Stimulated activated CD8-positive, alpha-beta memory T cell treated with anti-CD3 and anti-CD28 coated beads, Interleukin-7, amount 100 ng/mL, for 48 hours (primary cell): ENCODE measurements at regions not wholly inside any gene's neighbourhood (a gene's known extent, or its start where the extent isn't known, plus 50 kb on each side); places are given as distances from the start of the nearest gene placed in this dataset.
"Not testable (repeated sequence)": the region's sequence is repeated elsewhere in the genome, so short reads cannot be mapped to it uniquely, and the experiment has no call there.

Experiments
- DNase-seq, 2 donors: peaks; one replicate each; pipeline ENCODE4 v3.0.0-alpha.2; 2020; ENCODE audit warnings: low read depth in 1 of 2; ENCODE audit errors: extremely low read depth in 1 of 2

DNA sequence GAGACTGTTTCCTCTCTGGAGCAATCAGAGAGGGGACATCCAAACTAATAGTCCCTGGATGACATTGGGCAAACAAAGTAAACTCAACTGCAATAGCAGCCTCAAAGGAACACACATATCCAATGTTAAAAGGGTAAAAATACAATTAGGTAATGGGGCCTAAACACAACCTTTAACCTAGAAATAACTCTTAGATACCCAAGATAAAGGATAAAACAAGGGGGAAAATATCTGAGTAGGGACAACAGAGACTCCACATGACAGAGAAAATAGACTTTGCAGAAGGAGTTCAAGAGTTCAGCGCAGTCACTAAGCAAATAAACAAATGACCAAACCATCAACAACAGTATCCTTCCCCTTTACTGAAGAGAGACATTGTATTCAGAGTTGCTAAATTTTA is 149.3 kb downstream of the FBXO4 start:
- DNase-seq: no peak

DNA sequence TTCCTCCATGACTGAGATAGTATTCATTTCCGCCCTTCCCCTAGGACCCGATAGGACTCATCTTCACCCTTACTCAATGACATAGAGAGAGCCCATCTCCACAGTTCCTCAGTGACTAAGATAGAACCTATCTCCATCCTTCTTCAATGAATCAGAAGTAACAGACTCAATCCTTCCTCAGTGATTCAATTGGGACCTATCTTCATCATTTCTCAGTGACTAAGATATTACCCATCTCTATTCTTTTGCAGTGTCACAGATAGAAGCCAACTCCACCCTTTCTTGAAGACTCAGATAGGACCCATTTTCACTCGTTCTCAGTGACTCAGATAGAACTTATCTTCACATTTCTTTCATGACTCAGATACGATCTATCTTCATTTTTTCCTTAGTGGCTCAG is 164.6 kb downstream of the FBXO4 start:
- no peak for DNase-seq

DNA sequence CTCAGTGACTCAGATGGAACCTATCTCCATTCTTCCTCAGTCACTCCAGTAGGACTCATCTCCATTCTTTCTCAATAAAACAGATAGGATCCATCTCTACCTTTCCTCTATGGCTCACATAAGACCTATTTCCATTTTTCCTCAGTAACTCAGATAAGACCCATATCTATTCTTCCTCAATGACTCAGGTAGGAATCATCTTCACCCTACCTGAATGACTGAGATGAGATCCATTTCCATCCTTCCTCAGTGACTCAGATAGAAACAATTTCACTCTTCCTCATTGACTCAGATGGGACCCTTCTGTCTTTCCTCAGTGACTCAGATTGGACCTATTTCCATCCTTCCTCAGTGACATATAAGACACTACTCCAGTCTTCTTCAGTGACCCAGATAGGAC is 165.1 kb downstream of the FBXO4 start:
- DNase-seq: no peak

DNA sequence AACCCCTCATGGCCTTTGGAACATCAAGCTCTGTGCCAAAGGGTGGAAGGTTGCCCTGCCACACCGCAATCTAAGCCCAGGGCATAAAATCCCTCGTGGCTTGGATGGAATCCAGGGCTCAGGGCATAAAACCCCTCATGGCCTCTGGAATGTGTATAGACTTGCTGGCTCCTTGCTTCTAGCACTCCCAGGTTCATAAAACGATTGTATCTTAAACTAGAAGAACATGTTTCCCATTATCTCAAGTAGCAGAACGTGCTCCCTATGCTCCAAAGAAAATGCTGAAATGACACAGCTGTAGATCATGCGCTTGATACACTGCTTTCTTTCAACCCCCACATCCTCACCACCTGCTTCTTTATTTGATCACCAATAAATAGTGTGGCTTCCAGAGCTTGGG is 174.8 kb downstream of the FBXO4 start:
- DNase-seq: not testable (repeated sequence)

GRCh38 chr5:42108468-42108867 is 183.4 kb downstream of the FBXO4 start:
- DNase-seq: no peak

GRCh38 chr5:42109006-42109572 is 184.0 kb downstream of the FBXO4 start:
- DNase-seq: no peak

DNA sequence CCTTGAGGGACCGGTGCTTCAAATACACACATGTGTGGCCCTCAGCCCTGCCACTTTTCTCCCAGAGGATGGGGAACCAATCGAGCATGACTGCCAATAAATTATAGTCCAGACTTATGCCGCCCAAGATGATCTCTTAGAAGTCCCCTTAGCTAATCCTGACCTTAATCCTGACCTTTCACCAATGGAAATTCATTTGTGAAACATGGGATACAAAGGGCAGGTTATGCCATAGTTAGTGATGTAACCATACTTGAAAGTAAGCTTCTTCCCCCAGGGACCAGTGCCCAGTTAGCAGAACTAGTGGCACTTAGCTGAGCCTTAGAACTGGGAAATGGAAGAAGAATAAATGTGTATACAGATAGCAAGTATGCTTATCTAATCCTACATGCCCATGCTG is 190.6 kb downstream of the FBXO4 start:
- DNase-seq: not testable (repeated sequence)

DNA sequence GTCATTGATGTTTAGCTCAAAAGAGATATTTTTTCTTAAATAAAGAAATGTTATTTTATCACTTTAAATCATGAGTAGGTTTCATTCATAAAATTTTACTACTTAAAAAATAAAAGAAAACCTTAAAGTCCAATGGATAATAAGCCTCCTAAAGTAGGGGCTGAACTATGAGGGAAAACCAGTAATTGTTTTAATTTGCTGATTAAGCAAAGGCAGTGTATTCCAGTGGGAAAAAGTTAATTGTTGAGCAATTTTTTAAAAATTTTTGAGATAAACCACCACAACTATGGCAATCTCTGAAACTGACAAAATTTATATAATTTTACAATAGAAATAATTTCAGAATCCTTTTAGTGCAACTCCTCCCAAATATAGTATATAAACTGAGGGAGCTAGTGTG is 195.0 kb downstream of the FBXO4 start:
- no peak for DNase-seq

DNA sequence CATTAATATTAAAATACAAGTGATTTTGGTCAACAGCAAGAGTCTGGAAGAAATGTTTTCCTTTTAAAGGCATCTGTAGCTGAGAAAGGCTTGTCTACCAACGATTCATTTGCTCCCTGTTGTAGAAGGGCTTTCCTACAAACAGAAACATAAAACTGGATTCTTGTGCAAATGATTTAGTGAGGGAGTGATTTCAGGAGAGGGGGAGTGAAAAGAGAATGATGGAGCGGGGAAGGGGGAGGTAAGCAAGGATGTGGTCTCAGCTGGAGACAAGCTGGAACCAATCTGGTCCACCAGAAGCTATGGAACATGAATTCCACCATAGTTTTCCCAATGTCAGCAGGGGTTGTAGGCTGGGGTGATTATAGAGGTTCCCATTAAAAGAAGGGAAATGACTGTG is 196.3 kb downstream of the FBXO4 start:
- DNase-seq: no peak

GRCh38 chr5:42131081-42131480 is 206.0 kb downstream of the FBXO4 start:
- no peak for DNase-seq

GRCh38 chr5:42143361-42143760 is 218.3 kb downstream of the FBXO4 start:
- DNase-seq: no peak

DNA sequence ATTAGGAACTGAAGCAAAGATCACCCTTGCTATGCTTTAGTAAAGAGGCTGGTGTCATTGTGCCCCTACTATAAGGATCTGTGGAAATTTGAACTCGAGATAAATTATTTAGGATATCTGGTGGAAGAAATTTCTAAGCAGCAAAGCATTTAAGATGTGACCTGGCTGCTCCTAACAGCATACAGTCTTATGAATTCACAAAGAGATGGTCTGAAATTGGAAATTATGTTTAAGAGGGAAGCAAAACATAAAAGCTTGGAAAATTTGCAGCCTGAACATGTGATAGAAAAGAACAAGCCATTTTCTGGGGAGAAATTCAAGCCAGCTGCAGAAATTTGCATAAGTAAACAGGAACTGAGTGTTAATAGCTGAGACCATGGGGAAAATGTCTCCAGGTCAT is 223.7 kb downstream of the FBXO4 start:
- no peak for DNase-seq

- DNase-seq: no peak
Measured at GRCh38 chr5:42157215-42157614, 232.1 kb downstream of the FBXO4 start.

DNA sequence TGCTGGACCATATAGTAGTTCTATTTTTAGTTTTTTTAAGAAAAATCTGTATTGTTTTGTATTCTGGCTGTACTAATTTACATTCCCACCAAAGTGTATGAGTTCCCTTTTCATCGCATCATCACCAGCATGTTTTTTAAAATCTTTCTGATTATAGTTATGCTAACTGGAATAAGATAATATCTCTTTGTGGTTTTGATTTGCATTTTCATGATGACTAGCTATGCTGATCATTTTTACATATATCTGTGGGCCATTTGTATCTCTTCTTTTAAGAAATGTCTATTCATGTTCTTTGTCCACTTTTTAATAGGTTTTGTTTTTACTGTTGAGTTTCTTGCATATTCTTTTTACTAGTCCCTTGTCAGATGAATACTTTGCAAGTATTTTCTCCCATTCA is 238.0 kb downstream of the FBXO4 start:
- no peak for DNase-seq

GRCh38 chr5:42168091-42168670 is 243.1 kb downstream of the FBXO4 start:
- no peak for DNase-seq

DNA sequence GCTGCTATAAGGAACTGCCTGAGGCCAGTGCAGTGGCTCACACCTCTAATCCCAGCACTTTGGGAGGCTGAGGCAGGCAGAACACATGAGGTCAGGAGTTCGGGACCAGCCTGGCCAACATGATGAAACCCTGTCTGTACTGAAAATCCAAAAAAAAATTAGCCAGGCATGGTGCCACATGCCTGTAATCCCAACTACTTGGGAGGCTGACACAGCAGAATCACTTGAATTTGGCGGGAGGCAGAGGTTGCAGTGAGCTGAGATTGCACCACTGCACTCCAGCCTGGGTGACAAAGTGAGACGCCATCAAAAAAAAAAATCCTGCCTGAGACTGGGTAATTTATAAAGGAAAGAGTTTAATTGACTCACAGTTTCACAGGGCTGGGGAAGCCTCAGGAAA is 247.1 kb upstream of the GHR start:
- not testable (repeated sequence) for DNase-seq

DNA sequence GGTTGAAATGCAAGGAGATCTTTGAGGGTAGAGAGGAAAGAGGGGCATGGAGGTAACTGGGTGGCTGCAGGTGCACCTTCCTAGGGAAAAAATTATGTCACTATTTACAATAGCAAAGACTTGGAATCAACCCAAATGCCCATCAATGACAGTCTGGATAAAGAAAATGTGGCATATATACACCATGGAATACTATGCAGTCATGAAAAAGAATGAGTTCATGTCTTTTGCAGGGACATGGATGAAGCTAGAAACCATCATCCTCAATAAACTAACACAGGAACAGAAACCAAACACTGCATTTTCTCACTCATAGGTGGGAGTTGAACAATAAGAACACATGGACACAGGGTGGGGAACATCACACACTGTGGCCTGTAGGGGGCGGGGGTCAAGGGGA is 243.4 kb upstream of the GHR start:
- not testable (repeated sequence) for DNase-seq

- DNase-seq: no peak
Measured at GRCh38 chr5:42216904-42217303, 206.3 kb upstream of the GHR start.

GRCh38 chr5:42217791-42218190 is 205.4 kb upstream of the GHR start:
- DNase-seq: no peak

DNA sequence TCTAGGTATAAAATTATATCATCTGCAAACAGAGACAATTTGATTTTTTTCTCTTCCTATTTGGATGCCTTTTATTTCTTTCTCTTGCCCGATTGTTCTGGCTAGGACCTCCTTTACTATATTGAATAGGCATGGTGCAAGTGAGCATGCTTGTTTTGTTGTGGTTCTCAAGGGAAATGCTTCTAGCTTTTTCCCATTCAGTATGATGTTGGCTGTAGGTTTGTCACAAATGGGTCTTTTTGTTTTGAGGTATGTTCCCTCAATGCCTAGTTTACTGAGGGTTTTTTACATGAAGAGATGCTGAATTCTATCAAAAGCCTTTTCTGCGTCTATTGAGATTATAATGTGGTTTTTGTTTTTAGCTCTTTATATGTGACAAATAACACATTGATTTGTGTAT is 198.2 kb upstream of the GHR start:
- no peak for DNase-seq

- no peak for DNase-seq
Measured at GRCh38 chr5:42228279-42228678, 195.0 kb upstream of the GHR start.

DNA sequence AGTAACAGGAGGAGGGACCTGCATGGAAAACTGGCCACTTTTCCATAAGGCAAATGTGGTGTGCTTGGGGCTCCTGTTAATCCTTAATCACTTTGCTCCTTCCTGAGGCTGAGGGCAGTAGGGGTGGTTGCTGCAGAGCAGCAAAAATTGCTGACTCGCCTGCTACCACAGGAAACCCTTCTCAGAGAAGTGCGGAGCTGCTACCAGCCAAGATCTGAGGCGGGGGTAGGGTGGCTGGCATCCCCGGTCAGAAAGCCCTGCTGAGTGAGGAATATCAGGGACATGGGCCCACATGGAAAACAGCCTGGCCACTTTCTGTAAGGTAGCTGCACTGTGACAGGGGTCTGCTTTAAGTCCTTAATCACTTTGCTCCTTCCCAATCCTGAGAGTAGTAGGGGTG is 192.4 kb upstream of the GHR start:
- DNase-seq: no peak

DNA sequence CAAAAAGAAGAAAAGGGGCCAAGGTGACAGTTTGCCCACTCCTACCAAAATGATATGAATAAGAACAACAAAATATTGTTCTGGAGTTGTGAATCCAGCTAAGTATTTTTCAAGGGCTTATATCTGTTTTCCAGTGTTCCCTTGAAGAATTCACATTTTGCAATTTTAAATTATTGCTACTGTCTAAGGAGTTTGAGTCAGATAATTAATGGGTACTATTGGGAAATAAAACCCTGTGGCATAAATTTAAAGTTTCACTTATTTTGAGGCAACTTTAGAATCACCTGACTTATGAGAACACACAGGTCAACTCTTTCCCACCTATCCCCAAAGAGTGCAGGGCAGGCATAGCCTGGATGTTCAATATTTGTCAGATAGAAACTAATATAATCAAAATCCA is 188.0 kb upstream of the GHR start:
- DNase-seq: no peak
